Daoy (cell line): ENCODE measurements at regions not wholly inside any gene's neighbourhood (a gene's known extent, or its start where the extent isn't known, plus 50 kb on each side); places are given as distances from the start of the nearest gene placed in this dataset.

Source experiments
- DNase-seq: peaks from one replicate; pipeline ENCODE4 v3.0.0-alpha.2; 2015; ENCODE audit warnings: low read depth

GRCh38 chr2:219954331-219954730, 326.9 kb downstream of the SLC4A3 start:
- no peak for DNase-seq

DNA sequence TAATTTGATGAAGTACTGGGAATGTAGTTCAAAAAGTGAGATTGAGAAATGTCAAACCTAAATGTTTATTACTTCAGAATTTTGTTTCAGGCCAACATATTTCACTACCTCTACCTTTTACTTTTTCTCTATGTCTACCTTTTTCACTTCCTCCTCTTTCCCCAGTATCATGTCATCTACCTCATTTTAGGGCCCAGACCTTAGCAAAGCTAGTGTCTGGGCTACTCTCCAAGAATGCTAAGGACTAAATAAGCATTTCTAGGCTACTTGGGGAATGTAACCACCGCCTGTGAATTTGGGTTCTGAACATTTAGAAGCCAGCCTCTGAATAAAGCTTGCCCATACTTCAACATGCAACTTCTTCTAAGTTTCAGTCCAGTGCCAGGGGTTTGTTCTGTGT, 330.4 kb downstream of the SLC4A3 start:
- no peak for DNase-seq

- no peak for DNase-seq
Measured at GRCh38 chr2:219958941-219959340, 331.5 kb downstream of the SLC4A3 start.

- no peak for DNase-seq
Measured at GRCh38 chr2:219959471-219959870, 332.0 kb downstream of the SLC4A3 start.

GRCh38 chr2:219961947-219962498, 334.6 kb downstream of the SLC4A3 start:
- DNase-seq, result no peak

DNA sequence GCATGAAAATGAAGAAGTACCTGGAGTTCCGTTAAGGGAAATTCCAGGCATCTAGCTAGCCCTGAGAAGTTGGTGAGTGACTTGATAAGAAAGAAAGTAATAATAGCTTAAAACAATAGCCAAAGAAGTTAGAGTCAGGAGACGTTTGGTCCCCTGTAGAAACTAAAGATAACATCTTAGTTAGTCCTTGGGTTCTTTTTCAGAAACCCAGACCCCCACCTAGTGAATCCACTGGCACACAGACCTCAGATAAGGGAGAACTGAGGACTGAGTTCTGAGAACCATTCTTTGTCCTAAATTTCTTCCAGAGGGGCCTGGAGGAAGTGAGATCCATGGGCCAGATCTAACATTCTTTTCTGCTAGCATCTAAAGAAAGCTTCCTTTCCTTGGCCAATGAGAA, 335.4 kb downstream of the SLC4A3 start:
- no peak for DNase-seq

DNA sequence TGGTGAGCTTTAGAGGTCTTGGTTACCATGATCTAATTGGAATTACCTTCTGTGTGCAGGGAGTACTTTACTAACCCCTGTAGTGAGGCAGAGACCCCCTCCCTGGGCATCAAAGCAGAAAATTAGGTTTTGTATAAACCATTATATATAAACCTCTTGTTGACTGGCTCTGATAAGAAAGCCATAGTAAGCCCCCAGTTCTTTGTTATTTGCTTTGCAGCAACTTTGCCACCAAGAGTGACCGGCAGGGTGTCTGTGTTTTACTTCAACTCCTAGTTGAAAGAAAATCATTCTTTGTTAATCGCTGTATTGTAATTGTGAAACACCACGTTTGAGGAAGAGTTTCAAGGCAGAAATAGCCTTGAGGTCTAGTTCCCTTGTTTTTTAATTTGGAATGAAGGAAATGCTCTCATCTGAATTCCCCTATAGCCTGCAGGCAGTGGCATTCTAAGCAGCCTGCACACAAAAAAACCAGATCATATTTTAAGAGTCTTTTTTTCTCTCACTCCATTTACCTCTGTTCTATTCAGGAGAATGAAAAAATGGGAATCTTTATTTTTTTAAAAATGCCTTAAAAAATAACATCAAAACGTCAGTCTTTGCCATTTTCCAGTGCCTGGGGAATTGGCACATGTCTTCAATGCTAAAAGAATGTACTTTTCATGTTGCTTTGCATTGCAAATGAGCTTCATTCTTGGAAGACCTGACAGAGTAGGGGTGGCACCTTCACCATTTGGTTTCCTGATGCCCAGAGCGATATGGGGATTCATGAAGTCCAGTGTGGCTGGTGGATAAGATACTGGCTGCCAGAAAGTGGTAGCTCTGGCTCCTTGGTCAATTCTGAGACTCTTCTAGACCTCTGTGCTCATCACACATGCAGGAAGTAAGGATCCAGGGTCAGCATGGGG, 338.1 kb downstream of the SLC4A3 start:
- DNase-seq, result no peak

DNA sequence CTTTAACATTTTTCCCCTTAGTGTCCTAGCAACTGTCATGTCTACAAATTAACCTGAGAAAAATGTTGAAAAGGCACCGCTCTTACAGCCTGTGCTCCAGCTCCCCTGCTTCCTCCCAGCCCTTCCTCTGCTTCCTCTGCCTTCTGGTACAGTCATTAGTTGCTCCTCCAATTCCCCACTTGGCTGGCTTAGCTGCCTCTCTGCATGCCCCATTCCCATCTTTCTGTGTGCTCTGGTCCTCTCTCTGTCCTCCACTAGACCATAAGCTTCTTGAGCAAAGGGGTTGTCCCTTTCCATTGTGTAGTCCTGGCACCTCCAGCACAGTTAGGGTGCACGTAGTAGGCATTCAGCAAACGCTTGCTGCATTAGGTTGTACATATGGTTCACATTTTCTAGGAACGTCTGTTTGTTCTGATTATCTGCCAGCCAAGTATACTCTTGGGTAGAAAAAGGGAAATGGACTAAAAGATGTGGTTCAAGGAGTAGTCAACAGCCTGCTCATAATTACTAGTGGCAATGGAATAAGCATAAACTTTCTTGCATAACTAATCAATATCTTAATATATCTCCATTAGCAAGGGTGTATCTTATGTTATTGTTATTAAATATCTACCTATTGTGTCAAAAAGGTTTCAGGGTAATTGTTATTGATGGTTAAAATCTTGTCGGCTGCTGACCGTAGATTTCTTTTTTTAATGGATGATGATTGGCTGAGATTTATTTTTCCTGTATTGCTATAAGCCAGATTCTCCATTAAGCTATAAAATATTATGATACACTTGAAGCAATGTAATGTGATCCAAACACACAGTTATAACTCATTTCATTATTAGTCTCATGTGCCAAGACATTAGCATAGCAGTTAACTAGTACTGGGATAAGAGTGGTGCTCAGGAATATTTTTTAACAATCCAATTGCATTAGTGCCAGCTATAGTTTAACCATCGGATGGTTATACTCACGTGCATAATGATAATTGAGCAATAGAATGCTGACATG, 340.1 kb downstream of the SLC4A3 start:
- no peak for DNase-seq

DNA sequence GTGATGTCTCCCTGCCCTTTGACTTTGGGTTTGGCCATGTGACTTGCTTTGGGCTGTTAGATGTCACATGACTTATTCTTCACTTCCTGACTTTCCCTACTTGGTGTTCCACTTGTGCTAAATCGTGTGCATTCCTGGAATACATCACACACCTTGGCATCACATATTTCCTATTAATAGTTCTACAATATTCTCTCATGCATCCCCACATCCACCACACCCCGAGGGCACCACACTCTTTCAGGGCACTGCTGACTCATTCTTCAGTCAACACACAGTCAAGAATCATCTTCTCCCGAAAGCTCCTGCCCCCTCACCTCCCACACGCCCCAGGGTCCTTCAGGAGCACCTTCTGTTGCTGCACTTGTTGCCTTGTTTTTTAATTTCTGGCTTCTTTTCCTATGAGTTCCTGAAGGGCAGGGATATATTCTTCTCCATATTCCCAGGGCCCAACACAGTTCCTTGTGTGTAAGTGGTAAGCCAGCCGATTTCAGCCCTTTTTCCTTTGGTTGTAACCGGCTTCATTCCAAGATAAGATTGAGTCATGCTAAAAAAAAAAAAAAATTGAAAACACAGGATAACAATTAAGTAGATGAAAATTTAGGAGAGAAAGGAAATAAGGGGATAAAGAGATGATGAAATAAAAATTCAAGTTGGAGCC, 341.4 kb downstream of the SLC4A3 start:
- peak; percentile 72 for DNase-seq

DNA sequence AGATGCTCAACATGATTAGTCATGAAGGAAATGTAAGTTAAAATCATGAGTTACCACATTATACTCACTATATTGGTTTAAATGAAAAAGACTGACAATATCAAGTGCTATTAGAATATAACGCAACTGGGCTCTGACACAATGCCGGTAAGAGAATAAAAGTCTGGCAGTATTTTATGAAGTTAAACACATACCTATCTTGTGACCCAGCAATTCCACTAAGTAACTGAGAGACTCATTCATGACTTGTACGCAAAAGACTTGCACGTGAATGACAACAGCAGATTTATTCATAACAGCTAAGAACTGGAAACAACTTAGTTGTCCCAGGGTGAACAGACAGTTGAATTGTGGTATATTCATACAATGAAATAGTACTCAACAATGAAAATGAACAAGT, 342.1 kb downstream of the SLC4A3 start:
- peak; percentile 13 for DNase-seq

- DNase-seq, result no peak
Measured at GRCh38 chr2:219973136-219973535, 345.7 kb downstream of the SLC4A3 start.

DNA sequence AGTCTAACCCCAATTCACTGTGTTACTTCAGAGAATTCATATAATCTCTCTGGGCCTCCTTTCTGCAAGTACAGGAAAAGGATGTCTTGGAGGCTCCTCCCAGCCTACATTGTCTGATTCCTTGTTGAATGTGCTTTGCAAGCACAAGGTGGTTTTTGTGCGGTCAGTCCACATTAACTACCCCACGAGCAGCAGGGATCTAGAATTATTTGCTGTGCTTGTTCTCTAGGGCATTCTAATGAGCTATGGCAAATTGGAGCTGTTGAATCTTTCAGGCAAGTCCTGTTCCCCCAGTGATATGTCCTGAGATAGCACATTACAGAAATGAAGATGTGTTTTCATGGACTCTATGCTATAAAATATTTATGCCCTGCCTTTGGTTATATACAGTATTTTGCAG, 349.4 kb downstream of the SLC4A3 start:
- no peak for DNase-seq

GRCh38 chr2:219980638-219981037, 353.2 kb downstream of the SLC4A3 start:
- no peak for DNase-seq

- DNase-seq, result no peak
Measured at GRCh38 chr2:219983836-219984235, 356.4 kb downstream of the SLC4A3 start.

DNA sequence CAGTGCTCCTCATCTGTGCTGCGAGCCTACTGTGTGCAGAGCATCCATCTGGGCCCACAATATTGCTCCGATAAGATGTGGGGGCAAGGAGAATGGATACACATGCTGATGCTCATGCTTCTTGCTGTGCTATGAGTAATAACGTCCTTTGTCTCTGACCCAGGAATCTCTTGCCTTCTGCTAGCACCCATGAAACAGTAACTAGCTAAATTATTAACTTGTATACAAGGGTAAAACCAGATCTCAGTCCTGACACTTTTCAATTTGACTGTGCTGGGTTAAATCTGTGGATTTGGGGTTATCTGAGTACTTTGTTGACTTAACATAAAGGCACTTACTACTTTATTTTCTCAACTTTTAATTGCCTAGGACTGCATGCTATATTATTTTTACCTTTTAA, 357.6 kb downstream of the SLC4A3 start:
- no peak for DNase-seq

DNA sequence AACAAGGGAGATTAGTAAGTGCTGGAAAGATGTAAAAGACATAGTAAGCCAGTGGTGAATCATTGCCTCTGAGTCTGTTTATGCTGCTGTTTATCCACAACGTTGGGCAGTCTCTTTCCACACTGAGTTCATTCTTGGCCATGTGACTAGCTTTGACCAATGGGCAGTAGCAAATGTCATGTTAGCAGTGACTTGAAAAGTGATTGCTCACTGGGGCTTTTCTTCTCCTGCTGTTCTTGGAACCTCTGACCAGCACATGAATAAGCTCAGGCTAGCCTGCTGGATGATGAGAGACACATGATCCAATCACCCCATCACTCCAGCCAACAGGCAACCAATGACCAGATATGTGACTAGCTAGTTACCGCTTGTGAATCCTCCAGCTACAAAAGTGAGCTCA, 360.4 kb downstream of the SLC4A3 start:
- DNase-seq, result peak; percentile 34

- no peak for DNase-seq
Measured at GRCh38 chr2:219989744-219990143, 362.3 kb downstream of the SLC4A3 start.

GRCh38 chr2:219991116-219991515, 363.7 kb downstream of the SLC4A3 start:
- DNase-seq, result no peak

DNA sequence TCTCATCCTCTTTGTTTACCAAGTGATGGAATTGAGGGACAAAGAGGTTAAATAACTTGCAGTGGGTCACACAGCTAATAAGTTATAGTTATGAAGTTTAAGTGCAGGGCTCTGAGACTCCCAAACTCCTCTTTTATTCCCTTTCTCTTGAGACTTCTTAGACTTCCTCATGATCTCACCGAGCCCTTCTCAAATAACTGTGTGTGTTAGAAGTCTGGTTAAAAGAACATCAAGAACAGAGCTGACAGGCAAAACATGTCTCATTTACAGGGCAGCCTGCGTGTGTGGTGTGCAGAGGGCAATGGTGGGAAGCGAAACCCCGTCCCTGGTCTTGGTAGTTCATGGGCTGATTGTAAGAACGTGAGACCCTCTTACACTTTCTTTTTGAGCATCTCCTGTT, 368.0 kb downstream of the SLC4A3 start:
- no peak for DNase-seq

DNA sequence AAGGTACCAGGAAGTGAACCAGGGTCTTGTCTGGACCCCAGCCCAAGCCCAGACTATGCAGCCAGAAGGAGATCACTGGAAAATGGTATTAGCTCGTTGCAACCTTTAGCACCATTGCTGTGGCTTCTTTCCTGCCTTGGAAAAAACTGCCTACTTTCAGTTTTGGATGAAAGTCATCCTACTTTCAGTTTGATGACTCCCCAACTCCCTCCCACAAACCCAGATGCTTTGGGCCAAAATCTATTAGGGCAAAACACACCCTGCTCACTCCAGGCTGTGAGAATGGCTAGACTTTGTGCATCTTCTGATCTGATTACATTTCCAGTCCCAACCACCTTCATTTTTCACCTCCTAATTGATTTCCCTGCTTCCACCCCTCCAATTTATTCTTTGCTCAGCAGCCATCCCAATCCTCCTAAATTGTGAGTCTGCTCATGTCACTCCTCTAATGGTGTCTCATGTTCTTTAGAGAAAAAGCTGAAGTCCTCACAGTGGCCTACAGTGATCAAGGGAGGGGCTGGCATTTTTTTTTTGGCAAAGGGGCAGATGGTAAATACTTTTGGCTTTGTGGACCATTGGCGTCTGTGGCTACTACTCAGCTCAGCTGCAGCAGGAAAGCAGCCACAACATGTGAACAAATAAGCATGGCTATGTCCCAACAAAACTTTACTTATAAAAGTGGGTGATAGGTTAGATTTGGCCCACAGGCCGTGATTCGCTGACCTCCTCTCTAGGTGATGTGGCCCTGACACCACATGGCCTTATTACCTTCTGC, 368.7 kb downstream of the SLC4A3 start:
- no peak for DNase-seq

GRCh38 chr2:219997341-219997851, 370.0 kb downstream of the SLC4A3 start:
- peak; percentile 65 for DNase-seq
